ENCODE measurements at regions not wholly inside any gene's neighbourhood (a gene's known extent, or its start where the extent isn't known, plus 50 kb on each side); places are given as distances from the start of the nearest gene placed in this dataset.

DNA sequence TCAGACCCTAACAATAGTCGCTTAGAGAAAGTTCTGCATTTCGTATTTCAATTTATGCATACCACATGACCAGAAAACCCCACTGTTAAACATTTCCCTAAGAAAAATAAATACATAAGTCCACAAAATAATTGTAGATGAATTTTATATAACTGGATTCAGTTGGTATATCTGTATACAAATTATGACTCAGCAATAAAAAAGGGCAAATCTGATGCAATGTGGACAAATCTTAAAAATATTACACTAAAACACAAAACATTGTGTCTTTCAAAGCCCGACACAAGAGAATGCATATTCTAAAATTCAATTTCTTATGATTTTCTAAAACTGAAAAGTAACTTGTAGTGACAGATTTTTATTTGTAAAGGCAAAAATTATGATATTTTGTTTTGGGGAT is 1005.0 kb downstream of the EFNB2 start:
- no peak for DNase-seq (ENCODE audit: low spot score)

- no peak for DNase-seq (ENCODE audit: low spot score)
Observed at GRCh38 chr13:105527127-105527526, 1008.3 kb downstream of the EFNB2 start.

DNA sequence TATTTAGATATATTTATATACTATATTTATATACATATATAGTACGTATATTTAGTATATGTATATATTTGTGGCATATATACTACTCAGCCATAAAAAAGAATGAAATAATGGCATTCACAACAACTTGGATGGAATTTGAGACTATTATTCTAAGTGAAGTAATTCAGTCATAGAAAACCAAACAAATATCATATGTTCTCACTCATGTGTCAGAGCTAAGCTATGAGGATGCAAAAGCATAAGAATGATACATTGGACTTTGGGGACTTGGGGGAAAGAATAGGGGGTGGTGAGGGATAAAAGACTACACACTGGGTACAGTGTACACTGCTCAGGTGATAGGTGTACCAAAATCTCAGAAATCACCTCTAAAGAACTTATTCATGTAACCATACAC is 1015.7 kb downstream of the EFNB2 start:
- DNase-seq (ENCODE audit: low spot score): no peak

GRCh38 chr13:105518086-105518485 is 1017.4 kb downstream of the EFNB2 start:
- no peak for DNase-seq (ENCODE audit: low spot score)

- DNase-seq (ENCODE audit: low spot score): no peak
Observed at GRCh38 chr13:105514401-105514800, 1021.1 kb downstream of the EFNB2 start.

DNA sequence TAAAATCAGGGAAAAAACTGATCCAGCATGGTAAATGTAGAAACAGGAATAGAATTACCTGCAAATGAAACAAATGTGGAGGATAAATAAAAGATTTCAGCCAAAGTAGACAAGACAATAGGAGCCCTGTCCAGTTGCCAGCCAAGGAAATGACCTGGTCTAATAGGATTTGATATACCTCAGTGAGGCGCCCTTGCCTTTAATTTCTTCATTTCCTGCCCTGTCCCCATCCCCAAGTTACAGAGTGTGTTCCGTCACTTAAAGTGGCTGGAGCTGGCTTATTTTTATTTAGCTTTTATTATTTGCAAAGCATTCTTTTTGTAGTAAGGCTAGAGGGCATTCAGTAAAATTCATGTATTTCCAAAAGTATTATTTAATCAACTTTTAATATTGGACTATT is 1022.0 kb downstream of the EFNB2 start:
- no peak for DNase-seq (ENCODE audit: low spot score)

DNA sequence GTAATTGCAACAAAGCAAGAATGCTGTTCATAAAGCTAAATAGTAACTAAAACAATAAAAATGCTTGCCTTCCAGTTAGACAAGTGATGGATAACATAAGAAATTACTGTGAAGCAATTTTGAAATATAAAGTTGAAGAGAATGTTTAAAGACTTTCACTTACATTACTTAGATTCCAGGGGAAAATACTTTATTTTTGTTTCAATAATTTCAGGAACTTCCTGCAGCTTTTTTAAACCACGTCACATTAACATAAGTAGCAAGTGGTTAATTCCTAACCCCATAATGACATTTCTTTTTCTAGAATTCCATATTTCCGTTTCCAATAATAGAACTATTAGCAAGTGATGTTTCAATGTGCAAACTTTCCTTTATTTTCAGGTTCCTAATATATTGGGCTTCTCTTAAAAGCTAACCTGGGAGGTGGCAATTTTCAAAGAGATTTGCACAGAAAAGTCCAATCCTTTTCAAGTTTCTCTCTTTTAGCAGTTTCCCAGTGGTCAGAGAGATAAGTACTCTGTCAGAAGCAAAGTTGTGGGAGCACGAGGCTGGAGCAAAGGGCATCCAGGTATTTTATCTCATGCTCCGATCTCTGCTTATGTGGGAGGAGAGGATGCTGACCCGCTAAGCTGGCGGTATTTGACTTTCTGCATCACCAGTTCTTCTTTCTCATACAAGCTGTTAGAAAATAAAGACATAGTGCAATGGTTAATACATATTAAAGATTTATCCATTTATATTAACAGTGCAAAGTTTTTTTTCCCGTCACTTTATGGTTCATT is 1025.3 kb downstream of the EFNB2 start:
- no peak for DNase-seq (ENCODE audit: low spot score)

GRCh38 chr13:105506463-105506862 is 1029.0 kb downstream of the EFNB2 start:
- DNase-seq (ENCODE audit: low spot score): no peak

DNA sequence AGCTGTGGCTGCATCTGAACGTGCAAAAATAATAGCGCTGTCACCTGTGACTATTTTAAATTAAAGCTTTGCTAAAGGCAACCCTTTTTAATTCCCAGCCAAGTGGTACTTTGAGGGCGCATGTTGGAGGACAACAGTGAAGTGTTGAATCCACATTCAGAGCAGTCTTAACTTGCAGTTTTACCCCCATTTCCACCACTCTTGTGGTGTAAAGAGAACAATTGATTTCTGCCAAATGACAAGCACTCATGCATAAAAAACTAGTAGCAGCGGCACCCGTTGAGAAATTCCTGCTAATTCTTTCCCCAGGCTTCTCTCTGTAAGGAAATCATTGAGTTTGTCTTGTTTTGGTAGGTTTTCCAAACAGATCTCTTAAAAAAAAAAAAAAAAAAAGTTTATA is 1033.3 kb downstream of the EFNB2 start:
- no peak for DNase-seq (ENCODE audit: low spot score)

GRCh38 chr13:105497597-105497996 is 1037.9 kb downstream of the EFNB2 start:
- DNase-seq (ENCODE audit: low spot score): no peak

GRCh38 chr13:105492216-105492615 is 1043.2 kb downstream of the EFNB2 start:
- DNase-seq (ENCODE audit: low spot score): no peak

DNA sequence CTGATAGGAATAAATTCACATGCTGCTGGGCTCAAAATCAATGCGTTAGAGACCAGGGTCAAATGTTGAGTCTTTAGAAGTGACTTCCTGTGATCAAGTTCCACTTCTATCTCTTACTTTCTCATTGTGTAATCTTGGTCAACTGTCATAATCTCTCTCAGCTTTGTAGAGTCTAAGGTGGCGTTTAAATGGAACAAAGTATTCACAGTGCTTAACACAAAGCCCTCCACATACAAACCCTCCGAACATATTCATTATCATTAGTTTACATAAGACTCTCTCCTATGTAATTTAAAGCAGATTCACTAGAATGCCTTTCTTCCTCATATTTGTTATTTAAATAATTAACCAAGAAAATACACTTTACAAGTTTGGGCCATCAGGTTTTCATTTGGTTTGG is 1044.1 kb downstream of the EFNB2 start:
- DNase-seq (ENCODE audit: low spot score): no peak

DNA sequence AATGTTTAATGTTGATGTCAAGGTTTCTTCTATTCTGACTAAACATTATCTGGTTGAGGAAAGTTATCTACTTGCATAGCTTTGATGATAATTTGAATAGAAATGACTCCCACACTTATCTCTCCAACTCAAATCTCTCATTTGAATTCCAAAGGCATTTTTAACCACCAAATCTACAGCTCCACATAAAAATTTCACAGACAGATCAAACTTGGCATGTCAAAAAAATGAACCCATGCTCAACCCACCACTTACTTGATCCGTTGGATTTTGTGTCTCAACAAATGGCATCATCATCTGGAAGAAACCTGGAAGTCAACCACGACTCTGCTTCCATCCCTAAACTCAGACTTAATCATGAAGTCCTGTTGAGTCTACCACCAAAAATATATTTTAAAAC is 1050.4 kb downstream of the EFNB2 start:
- DNase-seq (ENCODE audit: low spot score): no peak

DNA sequence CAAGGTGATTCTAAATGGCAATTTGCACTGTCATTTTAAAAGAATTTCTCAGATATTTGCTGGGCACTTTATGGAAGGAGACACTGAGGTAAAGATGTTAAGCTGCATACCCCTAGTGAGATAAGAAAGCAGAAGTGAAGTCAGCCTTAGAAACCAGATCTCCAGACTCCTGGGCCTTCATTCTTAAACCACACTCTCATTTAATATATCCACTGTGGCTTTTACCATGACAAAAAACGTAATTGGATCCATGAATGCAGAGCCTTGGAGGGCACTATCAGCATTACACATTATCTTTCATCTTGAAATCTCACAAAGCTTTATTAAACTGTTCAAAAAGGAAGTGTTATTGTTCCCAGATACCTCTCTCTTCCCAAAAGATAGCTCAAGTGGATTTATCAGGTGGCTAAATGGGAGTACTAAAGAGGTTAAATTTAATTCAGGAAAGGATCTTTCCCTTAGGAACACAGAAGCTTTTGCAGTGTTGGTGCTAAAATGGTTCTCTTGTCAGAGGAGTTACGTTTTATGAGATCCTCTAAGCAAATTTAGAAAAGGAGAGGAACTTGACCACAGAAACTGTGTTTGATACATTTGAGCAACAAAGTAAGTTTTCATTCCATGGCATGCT is 1060.4 kb downstream of the EFNB2 start:
- DNase-seq (ENCODE audit: low spot score): no peak

DNA sequence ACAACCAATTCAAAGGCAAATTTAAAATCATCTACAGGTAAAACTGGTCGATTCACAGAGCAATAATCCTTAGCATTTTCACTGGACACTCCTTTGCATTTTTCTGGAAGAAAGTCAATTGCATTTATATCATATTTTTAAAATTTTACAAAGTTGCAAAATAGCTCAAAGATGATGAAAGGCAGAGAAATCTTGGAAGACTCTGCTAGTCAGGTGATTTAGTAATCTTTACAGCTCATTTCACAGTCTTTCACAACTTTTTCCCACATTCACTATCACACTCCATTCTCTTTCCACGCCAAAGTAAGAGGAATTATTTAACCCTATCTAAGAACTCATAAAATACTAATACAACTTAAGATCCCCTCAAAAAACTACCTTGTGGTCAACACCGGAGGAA is 1063.8 kb downstream of the EFNB2 start:
- DNase-seq (ENCODE audit: low spot score): no peak

GRCh38 chr13:105466376-105466775 is 1069.1 kb downstream of the EFNB2 start:
- no peak for DNase-seq (ENCODE audit: low spot score)

- no peak for DNase-seq (ENCODE audit: low spot score)
Observed at GRCh38 chr13:105465745-105466144, 1069.7 kb downstream of the EFNB2 start, which contains the start of gene DAOA. Gene DAOA, plus strand, starts transcription at chr13:105466045.

- DNase-seq (ENCODE audit: low spot score): no peak
Observed at GRCh38 chr13:105465251-105465650, 1070.2 kb downstream of the EFNB2 start.

DNA sequence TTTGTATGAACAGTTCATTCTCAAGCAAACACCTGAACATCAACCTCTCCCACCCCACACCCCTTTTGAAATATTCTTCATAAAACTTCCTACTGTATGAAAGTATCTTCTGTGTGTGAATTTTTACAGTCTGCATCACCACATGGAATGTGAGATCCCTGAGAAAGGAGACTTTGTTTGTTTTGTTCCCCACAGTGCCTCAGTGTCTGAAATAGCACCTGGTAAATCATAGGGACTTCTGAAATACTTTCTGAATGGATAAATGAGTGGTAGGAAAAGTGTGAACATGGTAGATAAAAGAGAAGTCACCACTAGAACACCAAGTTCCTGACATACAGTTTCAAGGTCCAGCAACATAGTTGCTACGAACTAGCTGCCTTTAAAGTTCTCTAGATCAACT is 1071.2 kb downstream of the EFNB2 start:
- DNase-seq (ENCODE audit: low spot score): no peak

GRCh38 chr13:105463011-105463501 is 1072.4 kb downstream of the EFNB2 start:
- DNase-seq (ENCODE audit: low spot score): no peak

DNA sequence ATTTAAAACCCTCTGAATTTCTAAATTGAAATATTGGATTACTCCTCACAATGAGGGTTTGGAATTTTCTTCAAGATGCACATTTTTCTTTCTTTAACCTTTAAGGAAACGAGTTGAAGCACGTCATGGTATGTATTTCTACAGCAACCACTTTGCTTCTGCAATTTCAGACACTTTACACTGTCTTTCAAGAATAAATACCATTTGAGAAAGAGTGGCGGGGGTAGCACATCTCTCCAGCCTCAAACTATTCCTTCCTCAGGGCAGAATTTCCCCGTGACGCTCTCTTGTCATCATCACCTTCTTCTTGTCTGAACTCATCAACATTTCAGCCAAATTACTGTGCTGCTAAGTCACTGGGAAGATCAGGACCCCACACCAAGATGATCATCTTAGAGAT is 1073.4 kb downstream of the EFNB2 start:
- DNase-seq (ENCODE audit: low spot score): no peak

DNA sequence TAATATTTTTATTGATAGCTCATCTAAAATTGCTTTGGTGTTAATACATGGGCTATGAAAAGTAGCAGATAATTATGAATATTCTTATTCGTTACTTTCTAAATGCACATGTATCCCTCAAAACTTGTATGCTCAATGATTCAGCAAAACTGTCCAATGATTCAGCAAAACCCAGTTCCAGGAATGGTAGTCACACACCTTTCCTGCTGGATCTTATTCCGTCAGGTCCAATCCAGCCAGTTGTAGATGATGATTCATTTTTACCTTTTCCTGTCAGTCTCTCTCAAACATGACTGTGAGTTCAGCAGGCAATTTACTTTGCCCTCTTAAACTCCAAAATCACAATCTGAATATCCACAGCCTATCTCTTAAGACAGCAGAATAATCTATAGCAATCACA is 1082.6 kb downstream of the EFNB2 start:
- DNase-seq (ENCODE audit: low spot score): no peak

GRCh38 chr13:105450784-105451183 is 1084.7 kb downstream of the EFNB2 start:
- no peak for DNase-seq (ENCODE audit: low spot score)

GRCh38 chr13:105448811-105449210 is 1086.7 kb downstream of the EFNB2 start:
- no peak for DNase-seq (ENCODE audit: low spot score)

All from AG08395 (cell line).